ENCODE measurements at regions not wholly inside any gene's neighbourhood (a gene's known extent, or its start where the extent isn't known, plus 50 kb on each side); places are given as distances from the start of the nearest gene placed in this dataset.

DNA sequence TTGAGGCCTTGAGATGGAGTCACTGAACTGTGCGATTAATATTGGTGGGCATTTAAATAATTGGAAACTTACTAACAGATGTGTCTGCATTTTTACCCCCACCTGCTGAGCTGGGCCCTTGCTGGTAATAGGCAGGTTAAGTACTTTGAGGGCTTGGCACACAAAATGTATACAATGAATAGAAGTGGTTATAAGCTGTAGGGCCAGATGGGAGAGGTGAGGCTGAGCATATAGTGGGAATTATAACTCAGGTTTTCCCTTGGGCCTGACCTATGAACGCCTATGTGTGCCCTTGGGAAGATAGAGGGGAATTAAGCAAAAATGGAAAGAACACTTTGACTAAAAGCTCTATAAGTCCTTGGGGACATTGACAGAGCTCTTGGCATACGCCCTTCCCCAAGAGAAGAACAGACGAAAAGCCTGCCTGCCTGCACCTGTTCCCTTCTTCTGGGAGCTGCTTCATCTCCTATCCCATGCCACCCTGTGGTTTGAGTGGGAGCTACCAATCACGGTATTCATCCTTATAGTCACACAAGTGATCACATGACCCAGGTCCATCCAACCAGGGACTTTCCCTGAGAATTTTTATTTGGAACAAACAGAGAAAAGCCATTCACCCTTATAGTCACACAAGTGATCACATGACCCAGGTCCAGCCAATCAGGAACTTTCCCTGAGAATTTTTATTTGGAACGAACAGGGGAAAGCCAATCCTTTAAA, 260.7 kb upstream of the CSF3R start:
- DNase-seq (ENCODE audit: low spot score) = no peak

DNA sequence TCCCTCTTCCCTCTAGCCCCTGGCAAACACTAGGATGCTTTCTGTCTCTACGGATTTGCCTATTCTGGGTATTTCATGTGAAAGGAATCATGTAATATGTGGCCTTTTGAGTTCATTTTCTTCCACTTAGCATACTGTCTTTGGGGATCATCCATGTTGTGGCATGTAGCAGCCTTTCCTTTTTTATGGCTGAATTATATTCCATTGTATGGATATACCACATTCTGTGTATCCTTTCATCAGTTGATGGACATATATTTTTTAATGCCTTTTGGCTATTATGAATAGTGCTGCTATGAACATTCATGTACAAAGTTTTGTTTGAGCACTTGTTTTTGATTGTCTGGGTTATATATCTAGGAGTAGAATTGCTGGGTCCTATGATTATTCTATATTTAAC, 258.4 kb upstream of the CSF3R start:
- no peak for DNase-seq (ENCODE audit: low spot score)

DNA sequence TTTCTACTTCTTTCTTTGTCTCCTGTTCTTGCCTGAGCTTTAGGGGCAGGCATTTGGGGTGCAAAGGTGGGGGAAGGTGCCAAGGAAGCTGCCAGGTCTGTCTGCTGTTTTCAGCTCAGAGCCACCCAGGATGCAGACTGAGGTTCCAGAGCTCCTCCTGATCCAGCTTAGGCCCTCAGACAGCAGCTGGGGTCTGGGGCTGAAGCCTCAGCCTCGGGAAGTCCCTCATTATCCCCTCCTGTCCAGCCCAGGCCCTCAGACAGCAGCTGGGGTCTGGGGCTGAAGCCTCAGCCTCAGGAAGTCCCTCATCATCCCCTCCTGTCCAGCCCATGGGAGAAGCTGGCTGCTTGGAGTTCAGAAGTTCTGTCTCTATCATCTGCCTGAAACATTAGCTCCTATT, 257.7 kb upstream of the CSF3R start:
- no peak for DNase-seq (ENCODE audit: low spot score)

DNA sequence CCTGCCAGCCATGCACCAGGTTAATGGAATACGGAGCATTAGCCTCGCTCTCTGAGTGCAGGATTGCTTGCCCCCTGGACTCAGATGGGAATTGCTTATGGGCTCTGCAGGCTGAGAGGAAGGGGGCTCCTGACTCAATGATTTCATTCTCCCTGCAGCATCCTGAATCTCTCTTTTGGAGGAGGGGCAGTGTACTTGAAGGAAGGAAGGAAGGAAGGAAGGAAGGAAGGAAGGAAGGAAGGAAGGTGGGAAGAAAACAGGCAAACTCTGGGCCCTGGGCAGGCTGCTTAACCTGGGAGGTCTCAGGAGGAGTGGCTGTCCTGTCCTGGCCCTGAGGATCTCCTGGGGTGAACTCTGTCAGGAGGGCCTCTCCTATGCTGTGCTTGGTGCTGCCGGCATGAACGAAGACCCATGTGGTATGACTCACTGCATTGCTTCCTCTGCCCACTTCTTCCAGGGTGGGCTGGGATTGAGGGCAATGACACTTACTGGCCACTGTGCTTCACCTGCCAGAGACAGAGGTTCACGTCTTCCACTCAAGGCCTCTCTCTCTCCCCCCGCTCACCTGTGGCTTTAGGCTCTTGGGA, 257.1 kb upstream of the CSF3R start:
- DNase-seq (ENCODE audit: low spot score) = no peak

DNA sequence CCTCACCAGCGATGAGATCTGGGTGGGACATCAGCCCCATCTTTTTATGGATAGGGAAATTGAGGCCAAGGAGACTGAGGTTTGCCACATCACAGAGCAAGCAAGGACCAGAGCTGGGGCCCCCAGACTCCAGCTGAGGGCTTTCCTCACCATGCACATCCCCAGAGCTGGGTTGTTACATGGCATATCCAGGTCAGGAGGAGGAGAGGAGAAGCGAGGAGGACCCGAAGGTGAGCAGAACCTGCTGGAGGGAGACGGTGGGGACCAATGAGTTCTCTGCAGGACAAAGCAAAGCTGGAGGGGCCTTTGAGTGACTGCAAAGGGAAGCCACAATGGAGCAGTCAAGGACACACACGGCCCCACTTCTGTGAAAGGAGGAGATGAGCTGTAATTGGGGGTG, 255.5 kb upstream of the CSF3R start:
- no peak for DNase-seq (ENCODE audit: low spot score)

DNA sequence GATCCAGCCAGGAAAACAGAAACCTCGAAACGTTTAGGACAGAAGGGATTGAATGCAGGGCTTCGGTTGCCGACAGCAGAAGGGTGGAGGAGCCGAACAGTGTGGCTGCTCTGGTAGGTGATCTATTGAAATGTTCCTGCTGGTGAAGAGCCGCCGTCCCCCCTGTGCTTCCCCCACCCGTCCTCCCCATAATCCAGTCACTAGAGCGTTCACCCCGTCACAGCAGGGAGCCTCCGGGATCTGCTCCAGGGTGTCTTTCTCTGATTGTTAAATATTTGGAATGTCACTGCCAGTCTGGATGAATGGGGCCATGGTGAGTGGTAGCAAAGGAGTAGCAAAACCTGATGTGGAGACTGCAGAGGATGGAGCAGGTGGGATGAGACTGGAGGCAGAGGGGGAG, 255.1 kb upstream of the CSF3R start:
- no peak for DNase-seq (ENCODE audit: low spot score)

DNA sequence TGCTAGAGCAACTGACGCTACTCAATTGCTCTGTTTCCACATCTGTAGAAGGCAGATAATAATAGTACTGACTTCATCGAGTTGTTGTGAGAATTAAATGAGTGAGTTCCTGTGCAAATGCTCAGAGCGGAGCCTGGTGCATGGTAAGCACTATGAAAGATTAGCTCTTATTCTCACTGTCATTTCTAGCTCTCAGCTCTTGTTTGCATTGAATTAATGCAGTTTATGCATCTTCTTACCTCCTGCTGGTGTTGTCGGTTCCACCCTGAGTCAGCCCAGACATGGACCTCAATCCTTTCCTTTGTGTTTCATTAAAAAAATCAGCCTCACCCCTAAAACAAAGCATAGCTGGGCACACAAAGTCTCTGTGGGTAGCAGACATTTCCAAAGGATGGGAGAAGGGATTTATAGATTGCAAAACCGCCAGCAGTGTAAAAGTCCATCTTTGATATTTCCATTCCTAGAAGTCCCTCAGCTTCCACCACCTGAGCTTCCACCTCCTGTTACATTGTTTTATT, 254.4 kb upstream of the CSF3R start:
- no peak for DNase-seq (ENCODE audit: low spot score)

DNA sequence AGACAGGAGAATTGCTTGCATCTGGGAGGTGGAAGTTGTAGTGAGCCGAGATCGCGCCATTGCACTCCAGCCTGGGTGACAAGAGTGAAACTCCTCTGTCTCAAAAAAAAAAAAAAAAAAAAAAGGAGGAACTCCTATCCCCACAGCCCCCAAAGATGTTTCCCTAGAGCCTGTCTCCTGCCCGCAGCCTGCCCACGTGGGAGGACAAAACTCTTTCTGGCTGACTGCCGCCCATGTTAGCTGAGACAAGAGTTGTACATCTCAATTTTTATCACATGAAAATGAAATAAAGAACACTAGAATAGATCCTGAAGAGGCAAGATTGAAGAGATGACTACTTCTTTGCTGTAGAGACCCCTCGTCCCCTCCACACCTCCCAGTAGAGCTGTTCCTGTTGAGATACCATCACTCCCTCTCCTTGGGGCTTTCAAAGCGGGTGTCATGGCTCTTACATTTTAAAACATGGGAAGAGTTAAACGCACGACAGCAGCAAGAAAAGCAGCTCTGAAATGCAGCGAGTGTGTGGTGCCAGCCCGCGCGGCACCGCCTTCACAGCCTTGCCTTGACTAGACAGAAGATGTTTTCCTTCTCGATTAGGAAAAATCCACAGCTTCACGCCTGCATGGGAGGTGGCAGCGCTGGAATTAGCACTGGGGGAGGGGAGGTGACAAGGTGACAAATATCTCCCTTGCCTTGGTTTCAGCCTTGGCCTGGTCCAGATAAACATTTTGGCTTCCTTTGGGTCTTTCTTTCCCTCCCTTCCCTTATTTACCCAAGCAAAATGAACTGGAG, 253.4 kb upstream of the CSF3R start:
- no peak for DNase-seq (ENCODE audit: low spot score)

DNA sequence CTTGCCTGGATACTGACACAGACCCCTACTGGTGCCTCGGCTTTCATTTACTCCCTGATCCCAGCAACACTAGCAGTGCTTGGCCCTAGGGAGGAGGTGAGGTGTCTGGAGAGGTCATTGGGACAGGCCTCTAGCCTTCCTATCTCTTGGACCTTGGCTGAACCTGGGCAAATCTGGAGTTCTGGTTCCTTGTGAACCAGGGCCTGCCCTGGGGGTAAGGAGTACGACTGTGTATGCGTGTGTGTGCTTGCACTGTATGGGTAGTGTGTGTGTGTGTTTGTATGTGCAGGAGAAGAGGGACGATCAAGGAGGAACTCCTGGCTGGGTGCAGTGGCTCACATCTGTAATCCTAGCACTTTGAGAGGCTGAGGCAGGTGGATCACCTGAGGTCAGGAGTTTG, 252.7 kb upstream of the CSF3R start:
- DNase-seq (ENCODE audit: low spot score) = no peak

DNA sequence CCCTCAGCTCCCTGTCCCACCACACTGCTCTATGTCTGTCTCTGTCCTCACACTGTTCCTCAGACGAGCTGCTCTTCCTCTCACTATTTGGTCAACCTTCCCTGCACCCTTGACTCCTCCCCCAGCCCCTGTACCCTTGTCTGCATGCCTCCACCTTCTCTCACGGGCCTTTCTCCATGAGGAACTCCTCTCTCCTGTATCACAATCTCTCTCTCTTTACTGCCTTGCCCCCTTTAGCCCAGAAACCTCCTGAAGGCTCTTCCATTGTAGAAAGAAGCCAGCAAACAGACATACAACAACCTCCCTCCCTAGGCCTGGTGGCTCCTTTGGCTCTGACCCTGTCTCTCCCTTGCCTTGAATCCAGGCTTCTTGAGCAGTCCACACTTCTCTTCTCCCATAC, 251.6 kb upstream of the CSF3R start:
- DNase-seq (ENCODE audit: low spot score) = no peak

DNA sequence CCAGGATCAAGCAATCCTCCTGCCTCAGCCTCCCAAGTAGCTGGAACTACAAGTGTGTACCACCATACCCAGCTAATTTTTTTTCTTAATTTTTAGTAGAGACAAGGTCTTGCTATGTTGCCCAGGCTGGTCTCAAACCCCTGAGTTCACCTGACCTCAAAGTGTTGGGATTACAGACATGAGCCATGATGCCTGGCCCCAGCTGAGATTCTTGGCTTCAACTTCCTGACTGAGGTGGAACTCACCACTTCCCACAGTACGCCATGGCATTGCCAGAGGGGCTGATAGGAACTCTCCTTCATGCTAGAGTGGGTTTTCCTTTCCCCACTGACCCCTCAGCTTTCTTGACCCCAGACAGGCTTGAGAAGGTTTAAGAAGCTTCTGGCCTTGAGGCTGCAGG, 251.0 kb upstream of the CSF3R start:
- DNase-seq (ENCODE audit: low spot score) = no peak

DNA sequence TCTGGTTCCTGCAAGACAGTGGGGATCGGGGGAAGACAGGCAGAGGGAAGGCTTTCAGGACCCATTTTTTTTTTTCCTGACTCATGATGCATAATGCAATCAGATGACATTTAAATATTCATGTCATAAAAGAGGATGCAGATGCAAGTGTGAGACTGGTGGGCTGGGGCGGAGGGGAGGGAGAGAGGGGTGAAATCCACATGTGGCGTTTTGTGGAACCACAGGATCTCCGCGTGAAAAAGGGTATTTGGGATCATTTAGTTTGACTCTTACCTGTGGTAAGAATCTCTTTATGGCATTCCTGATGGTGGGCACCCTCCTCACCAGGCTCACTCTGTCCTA, 249.3 kb upstream of the CSF3R start:
- no peak for DNase-seq (ENCODE audit: low spot score)

DNA sequence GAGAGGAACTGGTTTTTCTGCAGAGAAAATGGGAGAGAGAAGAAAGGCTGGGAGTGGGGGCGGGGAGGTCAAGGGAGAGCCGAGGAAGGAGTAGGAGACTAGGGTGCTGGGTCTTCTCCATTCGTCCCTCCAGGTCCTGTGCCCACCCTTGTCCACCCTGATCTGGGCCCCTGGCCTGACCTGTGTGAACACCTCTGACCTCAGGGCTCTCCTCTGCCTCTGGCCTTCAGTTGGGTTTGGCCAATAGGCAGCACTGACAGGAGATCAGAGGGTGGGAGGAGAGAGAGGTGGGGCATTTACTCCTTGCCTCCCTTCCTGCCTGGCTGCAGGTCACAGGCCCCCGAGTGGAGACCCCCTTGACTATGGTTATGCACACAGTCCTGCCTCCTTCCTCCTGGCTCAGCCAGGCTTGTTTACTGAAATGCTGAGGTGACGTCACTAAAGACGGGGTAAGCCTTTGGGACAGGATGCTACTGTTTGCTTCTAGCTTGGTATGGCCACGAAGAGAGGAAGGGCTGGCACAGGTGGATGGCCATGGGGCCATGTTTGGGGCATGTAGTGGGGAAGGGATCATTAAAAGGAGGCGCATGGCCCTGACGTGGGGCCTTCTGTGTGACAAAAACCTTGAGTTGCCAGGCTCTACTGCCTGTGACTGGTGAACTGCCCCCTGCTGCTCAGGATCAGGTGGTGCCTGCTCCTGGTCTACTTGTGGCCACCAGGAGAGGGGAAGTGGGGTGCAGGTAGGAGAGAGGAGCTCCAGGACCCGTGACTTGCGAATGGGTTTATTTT, 248.7 kb upstream of the CSF3R start:
- no peak for DNase-seq (ENCODE audit: low spot score)

DNA sequence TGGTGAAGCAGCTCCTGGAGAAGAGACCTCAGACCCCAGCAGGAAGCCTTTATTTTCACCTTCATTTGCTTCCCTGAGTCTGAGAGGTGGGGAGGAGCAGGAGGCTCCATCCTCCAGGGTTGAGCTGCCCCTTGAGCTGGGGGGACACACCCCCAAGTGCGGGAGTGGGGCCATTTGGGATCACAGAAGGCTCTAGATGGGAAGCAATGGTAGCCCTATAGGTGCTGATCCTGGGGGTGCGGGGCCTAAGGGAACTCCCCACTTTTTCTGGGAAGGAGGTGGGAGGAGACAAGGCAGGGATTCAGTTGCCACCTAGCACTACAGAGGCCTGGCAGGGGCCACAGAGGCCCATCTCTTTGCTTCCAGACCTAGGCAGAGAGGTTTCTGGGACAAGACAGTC, 247.9 kb upstream of the CSF3R start:
- no peak for DNase-seq (ENCODE audit: low spot score)

DNA sequence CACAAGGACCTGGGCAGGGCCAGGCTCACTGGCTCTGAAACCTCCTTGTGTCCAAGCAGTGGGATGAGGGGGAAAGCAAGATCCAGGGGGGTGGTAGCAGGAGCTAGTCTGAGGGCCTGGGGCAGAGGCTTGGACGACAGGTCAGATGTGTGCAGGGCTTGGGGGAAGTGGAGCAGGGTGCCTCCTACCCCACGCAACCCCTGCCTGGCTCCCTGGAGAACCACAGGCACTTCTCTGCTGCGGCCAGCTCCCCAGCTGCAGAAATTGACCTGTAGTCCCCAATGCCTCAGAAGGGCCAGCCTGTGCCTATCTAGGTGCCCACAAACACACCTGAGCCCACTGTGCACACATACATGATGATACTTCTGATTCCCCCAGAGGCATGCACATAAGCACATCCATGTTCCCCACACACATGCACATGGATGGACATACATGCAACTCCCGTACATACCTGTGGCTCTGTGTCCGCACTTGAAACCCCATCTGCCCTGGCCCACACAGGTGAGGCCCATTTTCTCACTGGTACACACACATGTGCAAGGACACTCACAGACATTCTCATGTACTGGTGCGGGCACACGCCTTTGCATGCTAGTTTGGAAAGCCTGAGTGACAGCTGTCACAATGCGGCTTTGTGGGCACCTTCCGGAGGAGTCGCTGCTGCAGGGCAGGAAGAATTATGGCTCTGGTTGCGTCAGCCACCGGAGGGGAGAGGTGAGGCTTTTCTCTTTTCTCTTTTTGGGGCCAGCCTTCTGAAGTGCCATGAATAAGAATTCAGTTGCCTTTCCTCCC, 247.2 kb upstream of the CSF3R start:
- no peak for DNase-seq (ENCODE audit: low spot score)

DNA sequence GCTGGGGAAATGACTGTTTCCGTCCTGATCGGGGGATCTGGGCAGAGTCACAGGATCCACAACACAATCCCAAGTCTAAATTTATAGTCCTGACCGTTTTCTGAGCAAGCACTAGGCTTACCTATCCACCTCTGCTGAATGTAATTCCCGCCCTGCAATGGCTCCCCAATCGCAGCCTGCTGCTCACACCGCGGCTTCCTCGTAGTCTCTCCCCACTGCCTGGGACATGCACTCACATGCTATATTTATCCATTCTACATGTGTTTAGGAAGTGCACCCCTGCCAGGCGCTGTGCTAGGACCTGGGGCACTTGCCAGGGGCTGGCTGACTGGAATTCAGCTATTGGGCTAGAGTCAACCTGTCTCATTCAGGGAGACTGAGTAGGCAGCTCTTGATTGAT, 246.6 kb upstream of the CSF3R start:
- no peak for DNase-seq (ENCODE audit: low spot score)

DNA sequence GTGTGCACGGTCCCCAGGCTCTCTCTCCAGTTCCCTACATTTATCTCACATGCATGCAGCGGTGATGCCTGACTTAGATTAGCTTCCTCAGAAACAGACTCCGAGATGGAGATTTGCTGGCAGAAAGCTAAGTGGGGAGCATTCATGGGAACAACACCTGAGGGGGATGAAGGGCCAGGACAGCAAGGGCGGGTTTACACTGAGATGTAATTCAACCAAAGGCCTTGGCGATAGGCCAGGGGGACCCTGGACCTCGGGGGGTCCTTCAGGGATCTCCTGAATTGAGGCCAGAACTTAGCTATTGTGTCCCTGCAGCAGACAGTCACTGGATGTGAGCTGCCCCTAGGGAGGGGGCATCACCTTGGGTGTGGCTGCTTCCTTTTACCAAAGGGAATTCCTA, 246.1 kb upstream of the CSF3R start:
- no peak for DNase-seq (ENCODE audit: low spot score)

DNA sequence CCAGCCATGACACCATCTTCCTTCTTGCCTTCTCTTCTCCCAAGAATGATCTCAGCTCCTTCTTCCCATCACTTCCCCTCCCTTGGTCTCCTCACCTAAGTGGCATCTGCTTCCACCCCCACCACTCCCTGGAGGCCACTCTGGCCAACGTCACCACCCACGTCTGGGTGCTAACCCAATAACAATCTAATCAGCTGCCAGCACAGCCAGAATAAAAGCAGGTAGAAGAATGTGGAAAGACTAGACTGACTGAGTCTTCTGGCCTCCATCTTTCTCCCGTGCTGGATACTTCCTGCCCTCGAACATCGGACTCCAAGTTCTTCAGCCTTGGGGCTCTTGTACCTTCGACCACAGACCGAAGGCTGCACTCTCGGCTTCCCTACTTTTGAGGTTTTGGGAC, 245.3 kb upstream of the CSF3R start:
- no peak for DNase-seq (ENCODE audit: low spot score)

DNA sequence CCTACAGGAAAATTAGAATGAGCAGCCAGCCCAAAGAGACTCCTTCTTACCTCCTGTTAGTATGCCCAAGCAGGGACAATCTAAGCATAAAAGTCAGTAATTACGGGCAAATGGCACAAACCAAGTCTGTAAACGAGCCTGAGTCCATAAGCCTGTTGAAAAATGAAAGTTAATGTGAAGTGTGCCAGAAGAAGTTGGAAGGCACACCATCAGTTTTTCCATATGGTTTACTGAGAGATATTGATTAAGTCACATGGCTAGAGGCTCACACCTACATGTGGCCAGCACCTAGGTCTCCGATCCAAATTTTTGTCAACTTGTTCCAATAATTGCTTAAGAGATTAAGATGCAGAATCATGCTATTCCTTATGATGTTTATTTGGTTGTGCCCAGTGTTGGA, 242.4 kb upstream of the CSF3R start:
- no peak for DNase-seq (ENCODE audit: low spot score)

DNA sequence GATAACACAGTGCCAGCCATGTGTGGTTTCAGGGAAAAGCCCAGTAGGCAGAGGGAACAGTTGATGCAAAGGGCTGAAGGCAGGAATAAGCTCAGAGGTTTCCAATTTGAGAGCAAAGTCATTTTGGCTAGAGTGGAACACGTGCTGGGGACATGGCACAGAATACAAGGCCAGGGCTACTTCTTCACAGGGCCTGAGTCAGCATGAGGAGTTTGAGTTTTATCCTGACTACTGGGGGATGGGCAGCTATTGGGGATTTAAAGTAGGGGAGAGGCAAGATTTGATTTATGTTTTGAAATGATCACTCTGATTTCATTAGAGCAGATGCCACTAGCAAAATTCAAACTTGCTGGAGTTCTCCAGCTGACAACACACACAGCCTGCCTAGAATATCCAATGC, 241.1 kb upstream of the CSF3R start:
- DNase-seq (ENCODE audit: low spot score) = no peak

DNA sequence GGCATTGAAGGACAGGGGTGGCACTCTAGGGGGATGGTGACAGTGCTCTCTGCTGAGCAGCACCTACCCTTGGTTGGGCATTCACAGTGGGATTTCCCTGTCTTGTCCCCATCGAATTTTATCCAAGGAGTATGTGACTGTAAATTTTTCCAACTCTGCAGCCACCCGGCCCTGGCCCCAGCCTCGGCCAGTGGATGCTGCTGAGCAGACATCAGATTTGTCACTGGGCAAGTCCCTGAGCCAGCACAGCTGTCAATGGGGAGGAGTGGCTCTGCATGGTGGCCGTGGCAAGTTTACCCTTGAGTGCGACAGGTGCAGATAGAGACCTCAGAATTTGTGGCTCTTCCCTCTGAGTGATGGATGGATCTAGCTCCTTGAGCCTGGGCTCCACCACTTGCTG, 240.2 kb upstream of the CSF3R start:
- DNase-seq (ENCODE audit: low spot score) = no peak

DNA sequence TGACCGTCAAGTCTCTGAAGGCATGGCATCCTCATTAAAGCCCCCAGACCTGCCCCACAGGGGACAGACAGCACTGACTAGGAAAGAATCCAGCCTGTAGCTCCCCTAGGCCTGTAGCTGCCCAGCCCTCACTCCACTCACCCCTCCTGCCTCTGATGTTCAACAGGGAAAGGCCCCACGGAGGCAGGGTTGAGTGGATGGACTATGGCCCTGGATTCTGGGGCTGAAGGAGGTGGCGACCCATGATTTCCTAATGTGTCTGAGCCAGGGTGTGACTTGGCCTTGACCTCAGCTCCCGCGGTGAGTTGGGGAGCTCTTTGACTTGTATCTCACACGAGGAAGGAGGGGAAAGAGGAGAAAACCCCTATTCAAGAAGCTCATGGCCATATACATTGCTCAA, 238.5 kb upstream of the CSF3R start:
- no peak for DNase-seq (ENCODE audit: low spot score)
